Neural progenitor cell (in vitro differentiated cells): ENCODE measurements at regions not wholly inside any gene's neighbourhood (a gene's known extent, or its start where the extent isn't known, plus 50 kb on each side); places are given as distances from the start of the nearest gene placed in this dataset.

Experiments used
- DNase-seq: peaks from one replicate; pipeline ENCODE4 v3.0.0-alpha.2; 2016; ENCODE audit warnings: low spot score
- H2AFZ ChIP-seq: fragments of 200-600 bp; sonication (generic); replicated peaks from 2 replicates; pipeline ENCODE4 v1.6.1; 2016; ENCODE audit warnings: antibody characterized with exemption
- H3F3A ChIP-seq: fragments of 200-600 bp; sonication (generic); 2 replicates; pipeline ENCODE4 v1.6.1; 2016; ENCODE audit warnings: antibody characterized with exemption, low read depth
- H3K27ac ChIP-seq: fragments of 200-600 bp; sonication (generic); 2 replicates; pipeline ENCODE4 v1.5.1; 2016; ENCODE audit warnings: mild to moderate bottlenecking
- H3K27me3 ChIP-seq: fragments of 200-600 bp; sonication (generic); 2 replicates; pipeline ENCODE4 v1.6.1; 2016; ENCODE audit warnings: mild to moderate bottlenecking, moderate library complexity
- H3K36me3 ChIP-seq: fragments of 200-600 bp; sonication (generic); 2 replicates; pipeline ENCODE4 v1.5.1; 2016
- H3K4me1 ChIP-seq: fragments of 200-600 bp; sonication (generic); 2 replicates; pipeline ENCODE4 v1.6.1; 2016; ENCODE audit warnings: mixed run types
- H3K4me2 ChIP-seq: fragments of 200-600 bp; sonication (generic); 2 replicates; pipeline ENCODE4 v1.6.1; 2016
- H3K4me3 ChIP-seq: fragments of 200-600 bp; sonication (generic); 2 replicates; pipeline ENCODE4 v1.5.1; 2016
- H3K79me2 ChIP-seq: fragments of 200-600 bp; sonication (generic); 2 replicates; pipeline ENCODE4 v1.6.1; 2016; ENCODE audit warnings: low read depth
- H3K9ac ChIP-seq: fragments of 200-600 bp; sonication (generic); 2 replicates; pipeline ENCODE4 v1.6.1; 2016
- H3K9me3 ChIP-seq: fragments of 200-600 bp; sonication (generic); 2 replicates; pipeline ENCODE4 v1.5.1; 2016; ENCODE audit warnings: low read depth
- H4K20me1 ChIP-seq: fragments of 200-600 bp; sonication (generic); 2 replicates; pipeline ENCODE4 v1.6.1; 2016; ENCODE audit warnings: low read depth
- H3K27ac Mint-ChIP-seq: 3 replicates; pipeline ENCODE4 v1.8.0; 2021; ENCODE audit warnings: mixed read lengths
- H3K27me3 Mint-ChIP-seq: 2 replicates; pipeline ENCODE4 v1.8.0; 2022; ENCODE audit warnings: low read depth, mild to moderate bottlenecking, inconsistent platforms, moderate library complexity, mixed read lengths; ENCODE audit not compliant: insufficient read depth
- H3K36me3 Mint-ChIP-seq: 3 replicates; pipeline ENCODE4 v1.8.0; 2021; ENCODE audit warnings: mixed read lengths
- H3K4me1 Mint-ChIP-seq: 3 replicates; pipeline ENCODE4 v1.8.0; 2021; ENCODE audit warnings: mixed read lengths
- H3K4me3 Mint-ChIP-seq: 3 replicates; pipeline ENCODE4 v1.8.0; 2021; ENCODE audit warnings: mild to moderate bottlenecking, moderate library complexity, mixed read lengths
- H3K9me3 Mint-ChIP-seq: 3 replicates; pipeline ENCODE4 v1.8.0; 2020; ENCODE audit warnings: mixed read lengths
- EZH2 ChIP-seq: fragments of 200-600 bp; sonication (generic); IDR thresholded peaks from 2 replicates; pipeline ENCODE4 v1.6.1; 2017; ENCODE audit warnings: antibody characterized with exemption, mild to moderate bottlenecking, moderate library complexity
- EZH2phosphoT487 ChIP-seq: fragments of 200-600 bp; sonication (generic); IDR thresholded peaks from 2 replicates; pipeline ENCODE4 v1.6.1; 2017; ENCODE audit warnings: antibody characterized with exemption
- TF ChIP-seq, protein P1 (sequence below): fragments of 200-600 bp; sonication (generic); IDR thresholded peaks from 2 replicates; pipeline ENCODE4 v1.5.1; 2017; ENCODE audit warnings: antibody characterized with exemption, mild to moderate bottlenecking

DNA sequence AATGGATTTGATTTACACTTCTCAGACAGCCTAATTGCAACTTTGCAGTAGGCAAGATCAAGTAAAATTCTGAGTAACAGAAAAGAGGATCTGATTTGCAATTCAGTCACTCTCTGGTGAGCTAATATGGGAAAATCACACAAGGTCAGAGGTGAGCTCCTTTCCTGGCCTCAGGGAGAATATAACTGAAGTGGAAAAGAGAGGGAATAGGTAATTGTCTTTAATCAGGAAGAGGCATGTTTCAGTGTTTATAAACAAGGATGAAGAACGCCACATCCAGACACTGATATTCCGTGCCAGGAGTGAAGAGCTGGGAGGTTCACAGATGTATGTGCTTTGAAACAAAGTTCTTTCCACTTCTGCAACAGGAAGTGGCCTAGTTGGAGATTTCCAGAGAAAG lies 127.1 kb downstream of the ETAA1 start:
- H3K36me3 Mint-ChIP-seq = no peaks in the 10 kb centered on the region
- Histone ChIP-seq H3K4me3 (no peak overlapping the region), H4K20me1 (no peaks in the 10 kb centered on the region), H3K79me2 (no peaks in the 10 kb centered on the region), H3K9ac (no peak overlapping the region), H3K4me2 (no peak overlapping the region), H3K9me3 (no peaks in the 10 kb centered on the region), H3K27me3 (no peaks in the 10 kb centered on the region), H3K4me1 (no peaks in the 10 kb centered on the region), H3K27ac (no peak overlapping the region), H3K36me3 (no peaks in the 10 kb centered on the region), H3F3A (no peaks in the 10 kb centered on the region), H2AFZ (no peak overlapping the region)
- TF ChIP-seq, protein P1, sequence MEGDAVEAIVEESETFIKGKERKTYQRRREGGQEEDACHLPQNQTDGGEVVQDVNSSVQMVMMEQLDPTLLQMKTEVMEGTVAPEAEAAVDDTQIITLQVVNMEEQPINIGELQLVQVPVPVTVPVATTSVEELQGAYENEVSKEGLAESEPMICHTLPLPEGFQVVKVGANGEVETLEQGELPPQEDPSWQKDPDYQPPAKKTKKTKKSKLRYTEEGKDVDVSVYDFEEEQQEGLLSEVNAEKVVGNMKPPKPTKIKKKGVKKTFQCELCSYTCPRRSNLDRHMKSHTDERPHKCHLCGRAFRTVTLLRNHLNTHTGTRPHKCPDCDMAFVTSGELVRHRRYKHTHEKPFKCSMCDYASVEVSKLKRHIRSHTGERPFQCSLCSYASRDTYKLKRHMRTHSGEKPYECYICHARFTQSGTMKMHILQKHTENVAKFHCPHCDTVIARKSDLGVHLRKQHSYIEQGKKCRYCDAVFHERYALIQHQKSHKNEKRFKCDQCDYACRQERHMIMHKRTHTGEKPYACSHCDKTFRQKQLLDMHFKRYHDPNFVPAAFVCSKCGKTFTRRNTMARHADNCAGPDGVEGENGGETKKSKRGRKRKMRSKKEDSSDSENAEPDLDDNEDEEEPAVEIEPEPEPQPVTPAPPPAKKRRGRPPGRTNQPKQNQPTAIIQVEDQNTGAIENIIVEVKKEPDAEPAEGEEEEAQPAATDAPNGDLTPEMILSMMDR = no peak
- TF ChIP-seq EZH2 = no peak
- TF ChIP-seq EZH2phosphoT487 = no peak
- no peak overlapping the region for H3K27ac Mint-ChIP-seq
- peaks cover 3% of the 10 kb centered on the region for H3K27me3 Mint-ChIP-seq
- no peak for DNase-seq
- H3K9me3 Mint-ChIP-seq = no peaks in the 10 kb centered on the region
- no peak overlapping the region for H3K4me3 Mint-ChIP-seq
- no peaks in the 10 kb centered on the region for H3K4me1 Mint-ChIP-seq

DNA sequence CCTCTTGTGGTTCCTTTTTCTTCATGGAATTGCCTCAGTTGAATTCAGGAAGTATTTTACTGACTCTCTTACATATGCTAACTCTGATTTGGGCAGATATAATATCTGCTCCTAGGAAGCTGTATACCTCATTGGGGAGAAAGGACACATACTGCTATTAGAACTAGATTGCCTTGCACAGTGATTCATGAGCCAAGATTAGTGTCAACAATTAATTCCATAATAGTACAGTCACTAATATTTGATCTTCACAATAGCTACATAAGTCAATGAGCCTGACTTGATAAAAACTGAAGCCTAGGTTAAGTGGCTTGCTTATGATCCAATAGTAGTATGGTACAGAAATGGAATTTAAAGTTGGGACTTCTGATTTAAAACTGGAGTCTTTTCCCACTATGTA lies 127.6 kb downstream of the ETAA1 start:
- Histone ChIP-seq H3K79me2 (no peaks in the 10 kb centered on the region), H3K36me3 (no peaks in the 10 kb centered on the region), H3K27ac (no peak overlapping the region), H2AFZ (no peak overlapping the region), H4K20me1 (no peaks in the 10 kb centered on the region), H3K4me1 (no peaks in the 10 kb centered on the region), H3K9me3 (no peaks in the 10 kb centered on the region), H3K4me3 (no peak overlapping the region), H3K9ac (no peak overlapping the region), H3F3A (no peaks in the 10 kb centered on the region), H3K4me2 (no peak overlapping the region), H3K27me3 (no peaks in the 10 kb centered on the region)
- Mint-ChIP-seq H3K27me3 (no peaks in the 10 kb centered on the region), H3K4me3 (no peak overlapping the region), H3K36me3 (no peaks in the 10 kb centered on the region), H3K4me1 (no peaks in the 10 kb centered on the region), H3K9me3 (no peaks in the 10 kb centered on the region), H3K27ac (no peak overlapping the region)
- no peak for DNase-seq
- TF ChIP-seq, protein P1 = no peak
- TF ChIP-seq EZH2 (no peak), EZH2phosphoT487 (no peak)

DNA sequence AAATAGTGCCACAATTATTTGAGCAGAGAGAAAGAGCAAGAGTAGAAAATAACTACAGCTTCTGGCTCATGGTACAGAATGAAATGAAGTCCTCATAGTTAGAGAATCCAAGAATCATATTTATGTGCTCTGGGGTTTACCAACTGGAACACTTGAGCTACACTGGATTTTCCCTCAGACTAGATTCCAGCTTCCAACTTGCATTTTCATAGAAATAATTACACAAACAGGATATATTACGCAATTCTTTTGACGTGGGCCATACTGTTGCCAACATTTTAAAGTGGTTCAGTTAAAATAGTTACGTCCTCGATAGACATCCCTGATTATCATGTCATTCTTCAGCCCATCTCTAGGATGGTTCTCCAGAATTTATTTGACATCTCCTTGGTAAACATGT lies 129.2 kb downstream of the ETAA1 start:
- Histone ChIP-seq H3K27me3 (no peaks in the 10 kb centered on the region), H4K20me1 (no peaks in the 10 kb centered on the region), H3K4me1 (no peaks in the 10 kb centered on the region), H3K36me3 (no peaks in the 10 kb centered on the region), H3K4me2 (no peak overlapping the region), H3F3A (no peaks in the 10 kb centered on the region), H3K79me2 (no peaks in the 10 kb centered on the region), H3K9me3 (no peaks in the 10 kb centered on the region), H3K4me3 (no peak overlapping the region), H3K27ac (no peak overlapping the region), H3K9ac (no peak overlapping the region), H2AFZ (no peak overlapping the region)
- H3K4me3 Mint-ChIP-seq = no peak overlapping the region
- DNase-seq = no peak
- H3K4me1 Mint-ChIP-seq = no peaks in the 10 kb centered on the region
- no peaks in the 10 kb centered on the region for H3K9me3 Mint-ChIP-seq
- H3K36me3 Mint-ChIP-seq = no peaks in the 10 kb centered on the region
- no peaks in the 10 kb centered on the region for H3K27me3 Mint-ChIP-seq
- H3K27ac Mint-ChIP-seq = no peak overlapping the region
- TF ChIP-seq EZH2 (no peak), EZH2phosphoT487 (no peak)
- TF ChIP-seq, protein P1 = no peak

DNA sequence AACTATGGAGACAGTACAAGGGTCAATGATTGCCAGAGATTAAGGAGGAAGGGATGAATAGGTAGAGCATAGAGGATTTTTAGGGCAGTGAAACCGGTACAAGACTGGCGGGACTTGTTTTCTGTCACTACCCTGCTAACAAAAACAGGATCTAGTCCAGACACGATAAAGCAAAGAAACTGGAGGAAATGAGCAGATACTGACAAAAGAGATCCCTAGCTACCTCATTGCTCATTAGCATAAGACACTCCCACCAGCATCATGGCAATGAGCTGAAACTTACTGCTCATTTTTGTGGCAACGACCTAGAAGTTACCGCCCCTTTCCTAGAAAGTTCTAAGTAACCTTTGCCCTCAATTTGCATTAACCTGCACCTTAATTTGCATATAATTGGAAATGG lies 131.2 kb downstream of the ETAA1 start:
- no peaks in the 10 kb centered on the region for H3K79me2 ChIP-seq
- no peak overlapping the region for H2AFZ ChIP-seq
- no peak overlapping the region for H3K27ac ChIP-seq
- H3K27me3 ChIP-seq = no peaks in the 10 kb centered on the region
- Mint-ChIP-seq H3K9me3 (no peaks in the 10 kb centered on the region), H3K4me3 (no peak overlapping the region), H3K4me1 (no peaks in the 10 kb centered on the region), H3K27ac (no peak overlapping the region), H3K27me3 (no peaks in the 10 kb centered on the region), H3K36me3 (no peaks in the 10 kb centered on the region)
- H3K36me3 ChIP-seq = no peaks in the 10 kb centered on the region
- H3K9me3 ChIP-seq = no peaks in the 10 kb centered on the region
- no peak overlapping the region for H3K4me2 ChIP-seq
- no peak for DNase-seq
- H3K4me1 ChIP-seq = no peaks in the 10 kb centered on the region
- H3F3A ChIP-seq = no peaks in the 10 kb centered on the region
- TF ChIP-seq, protein P1 = no peak
- TF ChIP-seq EZH2phosphoT487 (no peak), EZH2 (no peak)
- no peak overlapping the region for H3K9ac ChIP-seq
- H3K4me3 ChIP-seq = no peak overlapping the region
- H4K20me1 ChIP-seq = no peaks in the 10 kb centered on the region
